NCI-H345 treated with DMSO at 0.1 percent for 48 hours (cell line): ENCODE measurements at regions not wholly inside any gene's neighbourhood (a gene's known extent, or its start where the extent isn't known, plus 50 kb on each side); places are given as distances from the start of the nearest gene placed in this dataset.
A peak's percentile ranks its signal among the peaks of the same experiment; 100 is the strongest.
"Not testable (repeated sequence)": the region's sequence is repeated elsewhere in the genome, so short reads cannot be mapped to it uniquely, and the experiment has no call there.

Experiments
- DNase-seq: peaks from one replicate; lab custom pipeline; 2025; ENCODE audit not compliant: unreplicated experiment; lab: John Stamatoyannopoulos, UW

DNA sequence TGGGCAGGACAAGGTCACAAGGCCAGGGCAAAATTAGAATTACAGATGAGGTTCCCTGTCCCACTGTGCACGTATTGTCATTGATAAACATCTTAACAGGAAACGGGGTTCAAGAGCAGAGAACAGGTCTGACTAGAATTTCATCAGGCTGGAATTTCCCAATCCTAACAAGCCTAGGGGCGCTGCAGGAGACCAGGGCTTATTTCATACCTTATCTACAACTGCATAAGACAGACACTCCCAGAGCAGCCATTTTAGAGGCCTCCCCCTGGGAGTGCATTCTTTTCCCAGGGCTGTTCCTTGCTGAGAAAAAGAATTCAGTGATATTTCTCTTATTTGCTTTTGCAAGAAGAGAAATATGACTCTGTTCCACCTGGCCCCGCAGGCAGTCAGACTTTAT lies 244.8 kb downstream of the DAD1 start:
- DNase-seq: not testable (repeated sequence)

DNA sequence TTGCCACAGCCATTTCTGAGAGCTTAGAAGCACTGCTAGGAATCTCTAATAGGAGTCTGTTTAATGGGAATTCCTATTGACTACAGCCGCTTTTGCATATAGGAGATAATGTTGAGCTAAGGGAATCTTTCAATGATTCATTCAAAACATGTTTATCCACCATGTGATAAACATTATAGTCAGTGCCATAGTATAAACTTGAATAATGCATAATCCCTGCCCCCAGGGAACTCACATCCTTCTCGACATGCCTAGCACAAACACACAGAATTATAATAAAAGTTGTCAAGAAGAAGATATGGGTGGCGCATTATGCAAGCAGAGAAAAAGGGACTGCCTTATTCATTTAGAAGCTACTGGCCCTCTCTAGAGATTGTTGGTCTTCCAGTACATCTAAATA lies 248.0 kb downstream of the DAD1 start:
- DNase-seq: no peak

DNA sequence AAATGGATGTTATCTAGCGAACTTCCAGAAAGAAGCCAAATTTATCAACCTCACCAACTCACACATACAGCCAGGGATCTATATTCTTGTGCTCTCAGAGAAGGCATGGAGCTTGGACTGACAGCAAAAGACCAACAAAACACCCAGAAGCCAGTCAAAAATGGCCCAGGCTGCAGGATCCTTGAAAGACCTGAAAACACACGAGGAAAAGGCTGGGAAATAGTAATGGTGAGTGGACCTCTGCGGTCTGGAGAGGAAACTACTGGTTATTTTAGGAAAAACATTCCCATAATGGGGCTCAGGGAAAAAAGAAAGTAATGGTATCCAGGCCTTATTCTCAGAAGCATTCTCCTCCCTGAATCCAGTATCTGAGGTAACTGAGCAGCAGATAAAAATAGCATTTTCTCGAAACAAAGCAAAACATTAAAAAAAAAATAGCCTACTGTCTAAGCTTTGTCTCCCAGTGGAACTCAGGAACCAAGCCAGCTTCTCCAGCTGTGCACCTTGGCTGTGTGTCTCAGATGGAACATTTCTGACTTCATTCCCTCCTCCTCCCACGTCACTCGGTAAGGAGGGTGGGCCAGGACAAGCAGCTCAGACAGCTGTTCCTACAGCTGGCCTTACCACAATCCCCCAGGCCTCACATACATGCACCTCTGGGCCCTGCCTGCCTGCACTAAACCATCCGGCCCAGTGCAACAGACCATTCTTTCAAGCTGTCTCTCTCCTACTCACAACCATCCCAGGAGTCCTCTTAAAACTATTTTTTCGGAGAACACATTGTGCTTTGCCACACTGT lies 249.9 kb downstream of the DAD1 start:
- DNase-seq: no peak

DNA sequence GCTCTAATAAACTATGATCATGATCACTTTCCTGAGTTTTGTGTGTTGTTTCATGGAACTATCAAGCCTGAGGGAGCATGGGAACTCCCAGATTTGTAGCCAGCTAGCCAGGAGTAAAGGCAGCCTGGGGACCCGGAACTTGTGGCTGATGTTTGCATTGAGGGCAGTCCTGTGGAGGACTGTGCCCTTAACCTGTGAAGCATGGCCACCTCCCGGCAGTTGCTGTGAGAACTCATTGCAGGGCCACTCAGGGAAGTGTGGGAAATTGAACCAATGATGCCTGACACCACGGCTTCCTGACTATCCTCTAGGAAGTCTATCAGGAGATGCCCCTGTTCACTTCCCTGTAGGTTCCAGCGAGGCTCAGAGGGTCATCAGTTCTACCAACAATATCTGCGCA lies 250.6 kb downstream of the DAD1 start:
- no peak for DNase-seq

DNA sequence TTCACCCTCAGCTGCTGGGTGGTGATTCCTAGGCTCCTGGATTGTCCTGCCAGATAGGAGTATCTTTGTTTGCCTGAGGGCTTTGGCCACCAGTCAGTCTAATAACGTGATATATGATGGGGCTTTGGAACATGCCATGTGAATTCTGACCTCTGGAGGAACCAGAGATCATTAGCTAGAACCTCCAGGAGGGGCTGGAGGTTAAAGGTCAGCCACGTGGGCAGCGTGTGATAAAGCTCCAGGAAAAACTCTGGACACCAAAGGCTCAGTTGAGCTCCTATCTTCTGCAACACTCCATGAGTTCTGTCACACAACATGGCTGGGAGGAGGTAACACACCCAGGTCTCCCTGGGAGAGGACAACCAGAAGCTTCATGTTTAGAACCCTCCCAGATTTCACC lies 251.1 kb downstream of the DAD1 start:
- no peak for DNase-seq

DNA sequence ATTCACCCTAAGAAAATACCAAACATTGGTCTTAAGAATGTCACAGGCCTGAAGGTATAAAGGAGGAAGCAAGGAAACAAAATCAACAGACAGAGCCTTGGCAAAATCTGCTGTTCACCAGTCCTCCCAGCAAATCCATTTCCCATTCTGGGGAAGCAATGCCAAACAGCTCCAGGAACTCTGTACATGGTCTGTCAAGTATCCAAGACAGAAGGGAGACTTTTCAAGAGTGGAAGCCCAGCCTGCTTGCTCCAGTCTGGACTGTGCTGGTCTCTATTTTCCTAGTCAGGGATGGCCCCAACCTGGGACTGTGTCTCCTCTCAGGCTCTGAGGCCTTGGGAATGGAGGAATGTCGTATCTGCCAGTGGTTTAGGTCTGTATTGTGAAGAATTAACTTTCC lies 251.5 kb downstream of the DAD1 start:
- DNase-seq: no peak

DNA sequence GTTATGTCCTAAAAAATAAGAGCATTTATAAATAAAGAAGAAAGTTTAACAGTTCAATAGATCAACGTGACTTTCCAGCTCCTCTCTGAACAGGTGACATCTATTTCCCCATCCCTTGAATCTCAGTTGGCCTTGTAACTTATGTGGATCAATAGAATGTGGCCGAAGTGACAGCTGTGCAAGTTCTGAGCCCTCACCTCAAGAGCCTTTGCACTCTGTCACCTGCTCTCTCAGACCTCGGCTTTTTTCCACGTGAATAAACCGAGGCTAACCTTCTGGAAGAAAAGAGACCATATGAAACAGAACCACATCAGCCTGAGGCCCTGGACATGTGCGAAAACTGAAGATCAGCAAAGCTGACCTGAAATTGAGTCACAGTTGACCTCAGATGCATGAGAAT lies 253.0 kb downstream of the DAD1 start:
- no peak for DNase-seq

DNA sequence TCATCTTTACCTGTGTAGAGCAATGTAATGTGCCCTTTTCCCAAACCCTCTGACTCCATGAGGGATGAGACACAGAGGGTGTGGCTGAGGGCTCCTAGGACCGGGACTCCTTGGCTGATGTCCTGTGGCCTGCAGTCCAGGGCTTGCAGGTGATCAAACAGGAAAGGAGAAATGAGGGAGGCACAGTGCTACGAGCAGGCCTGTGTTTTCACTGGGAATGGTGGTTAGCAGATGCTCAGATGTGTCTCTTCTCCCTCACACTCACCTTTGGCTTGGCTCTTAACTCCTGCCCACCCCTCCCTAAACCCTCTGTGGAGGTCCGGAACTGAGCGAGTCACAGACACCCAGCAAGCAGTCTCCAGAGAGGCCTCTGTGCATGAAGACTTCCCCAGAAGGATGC lies 254.4 kb downstream of the DAD1 start:
- no peak for DNase-seq

DNA sequence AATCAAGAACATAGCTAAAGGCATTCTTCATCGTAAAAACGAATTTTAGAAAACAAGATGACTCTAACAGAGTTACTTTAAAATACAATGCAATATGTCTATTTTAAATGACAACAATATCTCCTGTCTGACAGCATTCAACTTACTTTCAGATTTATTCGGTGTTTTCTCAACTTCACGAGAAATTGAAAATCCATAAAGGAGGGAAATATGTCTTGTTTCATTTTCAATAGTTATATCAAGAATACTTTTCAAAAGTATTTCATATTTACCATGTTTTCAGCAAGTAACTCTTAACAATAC lies 254.8 kb downstream of the DAD1 start:
- no peak for DNase-seq

DNA sequence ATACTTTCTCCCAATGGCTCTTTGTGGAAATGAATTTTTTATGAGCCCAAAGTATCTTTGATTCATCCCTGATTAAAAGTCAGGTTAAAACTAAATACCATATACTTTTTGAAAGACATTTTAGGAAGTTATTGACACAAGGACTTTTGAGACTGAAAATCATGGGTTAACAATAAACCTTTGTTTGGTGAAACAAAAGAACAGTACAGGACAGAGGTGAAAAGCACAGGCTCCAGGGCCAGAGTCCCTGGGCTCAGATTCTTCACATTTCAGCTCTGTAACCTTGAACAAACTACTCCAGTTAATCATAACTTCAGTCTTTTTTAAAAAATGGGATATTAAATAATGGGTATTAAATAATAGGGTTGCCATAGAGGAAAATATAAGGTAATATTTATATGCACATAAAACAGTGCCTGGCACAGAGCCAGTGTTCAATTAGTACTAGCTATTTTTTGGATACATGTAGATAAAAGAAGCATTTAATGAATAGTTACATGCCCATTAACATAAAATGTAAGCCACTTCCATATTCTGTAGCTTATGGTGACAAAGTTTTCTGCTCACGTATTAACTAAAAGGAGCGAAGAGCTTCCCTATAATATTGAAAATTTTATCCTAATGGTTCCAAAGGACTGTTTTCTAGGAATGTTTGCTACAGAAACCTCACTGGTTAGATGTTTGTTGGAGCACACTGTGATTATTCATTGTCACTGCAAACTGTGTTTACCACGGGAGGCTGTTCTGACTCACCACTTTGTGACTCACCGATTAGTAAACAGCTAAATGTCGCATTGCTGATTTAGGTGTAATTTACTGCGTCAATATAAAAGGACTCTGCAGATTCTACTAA lies 255.4 kb downstream of the DAD1 start:
- no peak for DNase-seq

DNA sequence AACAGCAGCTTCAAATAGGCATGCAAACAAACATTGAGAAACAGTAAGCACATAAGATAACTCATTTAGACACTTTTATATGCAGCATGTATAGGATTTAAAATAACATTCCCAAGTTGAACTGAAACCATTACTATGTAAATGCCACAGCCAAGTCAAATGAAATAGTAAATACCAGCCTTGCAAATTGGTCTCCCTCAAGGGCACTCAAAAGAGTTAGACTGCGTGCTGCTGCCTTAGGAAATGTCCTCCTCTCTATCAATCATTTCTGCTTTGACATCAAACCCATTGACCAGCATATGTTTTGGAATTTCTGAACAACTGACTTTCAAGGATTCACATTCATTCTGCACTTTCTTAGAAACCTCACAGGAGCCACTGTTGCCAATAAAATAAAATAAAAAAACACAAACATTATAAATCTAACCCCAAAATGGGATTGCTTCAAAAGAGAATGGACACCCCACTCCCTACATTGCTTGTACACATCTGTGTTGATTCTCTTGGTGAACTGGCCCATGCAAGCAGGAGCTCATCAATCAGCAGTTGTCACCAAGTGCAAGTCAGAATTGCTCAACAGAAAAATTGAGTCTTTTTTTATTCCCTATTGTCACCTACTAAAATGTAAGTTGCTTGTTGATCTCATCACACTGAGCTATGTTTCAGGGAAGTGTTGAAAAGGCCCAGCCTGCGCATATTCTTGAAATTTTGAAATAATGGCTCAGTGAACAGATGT lies 256.2 kb downstream of the DAD1 start:
- DNase-seq: no peak

DNA sequence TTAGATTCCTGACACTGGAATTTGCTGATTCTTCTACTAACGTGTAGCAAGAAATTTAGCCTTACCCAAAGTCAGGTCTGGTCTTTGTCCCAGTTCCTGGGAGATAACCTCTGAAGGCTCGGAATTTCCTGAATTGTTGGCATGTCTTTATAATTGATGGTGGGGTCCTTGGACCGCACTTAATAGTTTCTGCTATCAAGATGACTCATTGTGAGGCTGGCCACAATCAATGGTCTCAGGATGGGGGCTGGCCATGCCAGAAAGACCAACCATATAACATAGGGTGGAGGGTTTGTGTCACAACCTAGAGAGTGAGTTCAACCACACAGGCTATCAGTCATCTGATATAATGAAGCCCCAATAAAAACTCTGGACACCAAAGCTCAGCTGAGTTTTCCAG lies 259.7 kb downstream of the DAD1 start:
- no peak for DNase-seq

DNA sequence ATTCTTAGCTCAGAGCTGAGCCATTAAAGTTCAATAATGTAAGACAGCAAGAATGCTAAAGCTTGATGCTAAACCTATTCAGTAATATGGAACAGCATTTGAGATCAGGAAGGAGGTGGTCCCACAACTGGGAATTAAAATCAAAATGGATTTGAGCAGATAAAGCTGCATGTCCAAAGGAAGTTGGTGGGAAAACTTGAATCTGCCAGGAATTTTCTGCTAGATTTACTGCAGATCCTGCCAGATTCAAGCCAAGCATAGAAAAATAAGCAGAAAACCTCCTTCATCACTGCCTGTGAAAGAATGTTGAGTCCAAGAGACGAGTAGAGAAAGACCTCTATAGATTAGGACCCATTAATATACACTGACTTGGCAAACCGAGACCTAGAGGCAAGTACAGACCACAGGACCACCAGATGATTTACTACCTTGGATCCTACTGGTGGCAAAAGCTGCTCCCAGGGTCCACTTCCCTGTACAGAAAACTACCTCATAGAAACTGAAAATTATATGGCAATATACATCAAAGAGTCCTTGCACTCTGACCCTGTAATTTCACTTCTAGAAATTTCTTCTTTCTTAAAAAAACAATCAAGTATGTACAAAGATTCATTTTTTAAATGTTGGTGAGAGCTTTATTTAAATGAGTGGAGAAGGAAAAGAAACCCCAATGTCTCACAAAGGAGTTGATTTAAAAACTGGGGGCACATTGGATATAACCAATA lies 263.2 kb downstream of the DAD1 start:
- no peak for DNase-seq

DNA sequence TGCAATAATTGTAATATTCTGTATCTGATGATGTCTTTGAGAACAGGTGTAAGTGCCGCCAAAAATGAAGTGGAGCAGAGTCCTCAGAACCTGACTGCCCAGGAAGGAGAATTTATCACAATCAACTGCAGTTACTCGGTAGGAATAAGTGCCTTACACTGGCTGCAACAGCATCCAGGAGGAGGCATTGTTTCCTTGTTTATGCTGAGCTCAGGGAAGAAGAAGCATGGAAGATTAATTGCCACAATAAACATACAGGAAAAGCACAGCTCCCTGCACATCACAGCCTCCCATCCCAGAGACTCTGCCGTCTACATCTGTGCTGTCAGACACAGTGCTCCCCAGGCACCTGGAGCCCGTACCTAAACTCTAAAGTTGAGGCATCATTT lies 268.7 kb downstream of the DAD1 start:
- DNase-seq: no peak

DNA sequence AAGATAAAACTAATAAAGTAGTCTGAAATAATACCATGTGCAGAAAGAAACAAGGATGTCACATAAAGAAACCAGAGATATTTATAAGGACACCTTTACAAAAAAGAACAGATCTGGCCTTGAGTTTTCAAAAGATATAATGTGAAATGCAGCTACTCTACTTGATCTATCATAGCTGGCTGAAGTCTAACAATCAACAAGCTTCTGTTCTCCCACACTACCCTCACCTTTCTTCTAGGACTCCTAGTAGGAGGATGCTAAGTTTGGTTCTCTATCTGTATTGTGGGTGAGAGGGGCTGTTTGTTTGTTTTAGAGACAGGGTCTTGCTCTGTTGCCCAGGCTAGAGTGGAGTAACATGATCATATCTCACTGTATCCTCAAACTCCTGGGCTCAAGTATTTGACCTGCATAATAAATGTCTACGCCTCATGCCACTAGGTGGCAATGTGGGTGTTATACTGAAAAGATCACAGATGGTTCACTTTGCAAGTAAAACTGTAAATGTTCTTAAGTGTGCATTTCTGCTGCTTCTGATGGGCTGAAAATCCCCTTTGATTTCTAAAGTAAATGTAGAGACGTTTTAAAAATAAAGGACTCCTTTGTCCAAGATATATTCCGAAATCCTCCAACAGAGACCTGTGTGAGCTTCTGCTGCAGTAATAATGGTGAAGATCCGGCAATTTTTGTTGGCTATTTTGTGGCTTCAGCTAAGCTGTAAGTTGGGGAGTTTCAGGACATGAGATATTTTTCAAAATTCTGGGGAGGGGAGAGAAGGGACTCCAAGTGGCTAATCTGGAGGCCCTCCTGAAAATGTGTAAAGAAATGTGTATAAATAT lies 269.3 kb downstream of the DAD1 start:
- peak; percentile 6 for DNase-seq

DNA sequence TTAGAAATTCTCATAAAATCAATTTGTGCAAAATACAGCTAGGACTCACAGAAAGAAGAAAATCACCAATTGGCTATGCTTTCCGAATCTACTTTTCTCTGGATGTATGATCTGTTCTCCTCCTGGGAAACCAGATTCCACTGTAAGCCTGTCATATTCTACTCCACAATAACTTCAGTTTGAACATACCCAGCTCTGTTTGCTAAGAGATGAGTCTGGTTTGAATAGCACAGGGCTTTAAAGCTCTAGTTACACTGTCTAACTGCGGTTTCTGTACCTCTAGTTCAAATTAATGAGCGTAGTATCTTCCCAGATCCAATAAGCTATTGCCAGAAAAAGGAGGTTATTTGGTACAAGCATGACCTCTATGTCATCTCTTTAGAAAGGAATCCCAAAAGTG lies 270.1 kb downstream of the DAD1 start:
- no peak for DNase-seq

DNA sequence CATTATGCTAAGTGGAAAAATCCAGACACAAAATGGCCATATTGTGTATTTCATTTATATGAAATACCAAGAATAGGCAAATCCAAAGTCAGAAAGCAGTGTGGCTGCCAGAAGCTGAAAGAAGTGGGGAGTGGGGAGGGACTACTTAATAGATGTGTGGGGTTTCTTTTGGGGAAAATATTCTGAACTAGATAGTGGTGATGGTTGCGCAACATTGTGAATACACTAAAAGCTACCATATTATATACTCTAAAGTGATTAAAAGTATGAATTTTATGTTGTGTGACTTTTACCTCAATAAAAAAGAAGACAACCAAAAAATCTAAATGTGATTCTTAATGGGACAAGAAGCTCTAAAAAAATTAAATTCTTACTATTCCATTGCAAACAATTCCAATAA lies 272.6 kb downstream of the DAD1 start:
- no peak for DNase-seq

DNA sequence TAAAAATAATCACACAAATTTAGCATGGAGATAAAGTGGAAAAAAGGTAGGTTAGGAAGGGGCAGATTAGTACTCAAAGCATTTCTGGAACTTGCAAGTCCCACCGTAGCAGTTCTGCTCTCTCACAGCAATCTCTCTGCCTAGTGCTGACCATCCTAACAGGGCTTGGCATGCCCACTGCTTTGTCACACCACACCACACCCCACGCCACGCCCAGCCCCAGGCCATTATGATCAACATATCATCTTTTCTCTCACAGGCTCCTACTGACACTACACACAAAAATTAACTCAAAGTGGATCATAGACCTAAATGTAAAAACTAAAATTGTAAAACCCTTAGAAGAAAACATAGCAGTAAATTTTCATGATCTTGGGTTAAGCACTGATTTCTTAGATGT lies 273.7 kb downstream of the DAD1 start:
- no peak for DNase-seq

DNA sequence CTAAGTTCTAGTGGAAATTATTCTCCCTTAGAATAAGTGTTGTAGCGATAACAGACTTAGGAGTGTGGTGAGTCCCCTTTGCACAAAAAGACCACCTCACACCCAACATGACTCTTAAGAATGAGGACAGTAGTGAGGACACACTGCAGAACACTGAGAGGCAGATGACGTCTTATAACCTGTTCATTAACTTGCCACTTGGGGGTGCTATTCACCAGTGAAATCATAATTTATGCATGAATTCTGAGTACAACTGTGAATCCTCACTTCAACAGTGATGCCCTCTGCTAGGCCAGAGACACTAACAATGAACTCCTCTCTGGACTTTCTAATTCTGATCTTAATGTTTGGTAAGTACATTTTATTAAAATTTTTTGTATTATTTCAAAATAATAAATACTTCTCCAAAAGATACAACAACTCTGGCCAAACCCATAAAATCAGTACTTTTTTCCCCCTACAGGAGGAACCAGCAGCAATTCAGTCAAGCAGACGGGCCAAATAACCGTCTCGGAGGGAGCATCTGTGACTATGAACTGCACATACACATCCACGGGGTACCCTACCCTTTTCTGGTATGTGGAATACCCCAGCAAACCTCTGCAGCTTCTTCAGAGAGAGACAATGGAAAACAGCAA lies 274.7 kb downstream of the DAD1 start:
- no peak for DNase-seq
